SK-N-SH (cell line): ENCODE measurements at regions not wholly inside any gene's neighbourhood (a gene's known extent, or its start where the extent isn't known, plus 50 kb on each side); places are given as distances from the start of the nearest gene placed in this dataset.

Experiments
- FOXM1 ChIP-seq: IDR thresholded peaks from 2 replicates; pipeline ENCODE4 v1.4.0; 2012; ENCODE audit warnings: low read depth, mild to moderate bottlenecking
- GABPA ChIP-seq: IDR thresholded peaks from 2 replicates; pipeline ENCODE4 v1.4.0; 2012; ENCODE audit warnings: low read depth, mild to moderate bottlenecking
- POLR2AphosphoS5 ChIP-seq: IDR thresholded peaks from 2 replicates; pipeline ENCODE4 v1.6.1; 2012; ENCODE audit warnings: low read depth, low read length
- RAD21 ChIP-seq: IDR thresholded peaks from 2 replicates; pipeline ENCODE4 v1.6.1; 2012; ENCODE audit warnings: mild to moderate bottlenecking, low read length
- RFX5 ChIP-seq: IDR thresholded peaks from 2 replicates; pipeline ENCODE4 v1.6.1; 2012; ENCODE audit warnings: mild to moderate bottlenecking, improper control_type of control experiment, low read length
- RXRA ChIP-seq: IDR thresholded peaks from 2 replicates; pipeline ENCODE4 v1.4.0; 2012; ENCODE audit warnings: low read depth, mild to moderate bottlenecking, borderline replicate concordance
- SIN3A ChIP-seq: IDR thresholded peaks from 2 replicates; pipeline ENCODE4 v1.6.1; 2012; ENCODE audit warnings: low read depth, mild to moderate bottlenecking, low read length, moderate library complexity, borderline replicate concordance
- YY1 ChIP-seq: IDR thresholded peaks from 2 replicates; pipeline ENCODE4 v1.4.0; 2012; ENCODE audit warnings: low read depth, mild to moderate bottlenecking
- TF ChIP-seq, protein P1 (sequence below): IDR thresholded peaks from 2 replicates; pipeline ENCODE4; 2012
- TF ChIP-seq, protein P2 (sequence below): fragments of 200-600 bp; sonication (generic); IDR thresholded peaks from 2 replicates; pipeline ENCODE4 v1.6.1; 2017; ENCODE audit warnings: antibody characterized with exemption, mild to moderate bottlenecking, moderate library complexity
- TF ChIP-seq, protein P3 (sequence below): IDR thresholded peaks from 2 replicates; pipeline ENCODE4 v1.4.0; 2012; ENCODE audit warnings: low read depth
- TF ChIP-seq, protein P4 (sequence below): IDR thresholded peaks from 2 replicates; pipeline ENCODE4 v1.6.1; 2012; ENCODE audit warnings: mild to moderate bottlenecking, low read depth, low read length, moderate library complexity

DNA sequence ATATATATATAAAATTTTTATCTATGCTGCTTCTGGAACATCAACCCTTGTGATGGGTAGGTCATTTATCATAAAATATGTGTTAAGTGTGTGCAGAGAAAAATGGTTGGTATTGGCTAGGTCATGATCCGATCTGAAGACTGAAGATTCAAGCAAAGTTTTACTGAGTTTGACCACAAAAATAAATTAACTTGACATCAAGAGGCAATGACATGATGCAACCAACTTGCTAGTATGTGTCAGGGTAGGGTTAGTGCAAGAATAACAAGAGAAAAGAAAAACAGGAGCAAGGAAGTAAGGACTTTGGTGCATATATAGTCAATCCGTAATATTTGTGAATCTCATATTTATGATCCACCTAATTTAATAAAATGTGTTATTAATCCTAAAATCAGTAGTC lies 1202.0 kb upstream of the ADGRB3 start:
- TF ChIP-seq SIN3A (no peak), POLR2AphosphoS5 (no peak), RXRA (no peak), RFX5 (no peak), RAD21 (no peak), YY1 (no peak), GABPA (no peak), FOXM1 (no peak)
- TF ChIP-seq, protein P1, sequence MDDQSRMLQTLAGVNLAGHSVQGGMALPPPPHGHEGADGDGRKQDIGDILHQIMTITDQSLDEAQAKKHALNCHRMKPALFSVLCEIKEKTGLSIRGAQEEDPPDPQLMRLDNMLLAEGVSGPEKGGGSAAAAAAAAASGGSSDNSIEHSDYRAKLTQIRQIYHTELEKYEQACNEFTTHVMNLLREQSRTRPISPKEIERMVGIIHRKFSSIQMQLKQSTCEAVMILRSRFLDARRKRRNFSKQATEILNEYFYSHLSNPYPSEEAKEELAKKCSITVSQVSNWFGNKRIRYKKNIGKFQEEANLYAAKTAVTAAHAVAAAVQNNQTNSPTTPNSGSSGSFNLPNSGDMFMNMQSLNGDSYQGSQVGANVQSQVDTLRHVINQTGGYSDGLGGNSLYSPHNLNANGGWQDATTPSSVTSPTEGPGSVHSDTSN = no peak
- TF ChIP-seq, protein P2, sequence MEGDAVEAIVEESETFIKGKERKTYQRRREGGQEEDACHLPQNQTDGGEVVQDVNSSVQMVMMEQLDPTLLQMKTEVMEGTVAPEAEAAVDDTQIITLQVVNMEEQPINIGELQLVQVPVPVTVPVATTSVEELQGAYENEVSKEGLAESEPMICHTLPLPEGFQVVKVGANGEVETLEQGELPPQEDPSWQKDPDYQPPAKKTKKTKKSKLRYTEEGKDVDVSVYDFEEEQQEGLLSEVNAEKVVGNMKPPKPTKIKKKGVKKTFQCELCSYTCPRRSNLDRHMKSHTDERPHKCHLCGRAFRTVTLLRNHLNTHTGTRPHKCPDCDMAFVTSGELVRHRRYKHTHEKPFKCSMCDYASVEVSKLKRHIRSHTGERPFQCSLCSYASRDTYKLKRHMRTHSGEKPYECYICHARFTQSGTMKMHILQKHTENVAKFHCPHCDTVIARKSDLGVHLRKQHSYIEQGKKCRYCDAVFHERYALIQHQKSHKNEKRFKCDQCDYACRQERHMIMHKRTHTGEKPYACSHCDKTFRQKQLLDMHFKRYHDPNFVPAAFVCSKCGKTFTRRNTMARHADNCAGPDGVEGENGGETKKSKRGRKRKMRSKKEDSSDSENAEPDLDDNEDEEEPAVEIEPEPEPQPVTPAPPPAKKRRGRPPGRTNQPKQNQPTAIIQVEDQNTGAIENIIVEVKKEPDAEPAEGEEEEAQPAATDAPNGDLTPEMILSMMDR = no peak
- TF ChIP-seq, protein P3, sequence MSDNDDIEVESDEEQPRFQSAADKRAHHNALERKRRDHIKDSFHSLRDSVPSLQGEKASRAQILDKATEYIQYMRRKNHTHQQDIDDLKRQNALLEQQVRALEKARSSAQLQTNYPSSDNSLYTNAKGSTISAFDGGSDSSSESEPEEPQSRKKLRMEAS = no peak
- TF ChIP-seq, protein P4, sequence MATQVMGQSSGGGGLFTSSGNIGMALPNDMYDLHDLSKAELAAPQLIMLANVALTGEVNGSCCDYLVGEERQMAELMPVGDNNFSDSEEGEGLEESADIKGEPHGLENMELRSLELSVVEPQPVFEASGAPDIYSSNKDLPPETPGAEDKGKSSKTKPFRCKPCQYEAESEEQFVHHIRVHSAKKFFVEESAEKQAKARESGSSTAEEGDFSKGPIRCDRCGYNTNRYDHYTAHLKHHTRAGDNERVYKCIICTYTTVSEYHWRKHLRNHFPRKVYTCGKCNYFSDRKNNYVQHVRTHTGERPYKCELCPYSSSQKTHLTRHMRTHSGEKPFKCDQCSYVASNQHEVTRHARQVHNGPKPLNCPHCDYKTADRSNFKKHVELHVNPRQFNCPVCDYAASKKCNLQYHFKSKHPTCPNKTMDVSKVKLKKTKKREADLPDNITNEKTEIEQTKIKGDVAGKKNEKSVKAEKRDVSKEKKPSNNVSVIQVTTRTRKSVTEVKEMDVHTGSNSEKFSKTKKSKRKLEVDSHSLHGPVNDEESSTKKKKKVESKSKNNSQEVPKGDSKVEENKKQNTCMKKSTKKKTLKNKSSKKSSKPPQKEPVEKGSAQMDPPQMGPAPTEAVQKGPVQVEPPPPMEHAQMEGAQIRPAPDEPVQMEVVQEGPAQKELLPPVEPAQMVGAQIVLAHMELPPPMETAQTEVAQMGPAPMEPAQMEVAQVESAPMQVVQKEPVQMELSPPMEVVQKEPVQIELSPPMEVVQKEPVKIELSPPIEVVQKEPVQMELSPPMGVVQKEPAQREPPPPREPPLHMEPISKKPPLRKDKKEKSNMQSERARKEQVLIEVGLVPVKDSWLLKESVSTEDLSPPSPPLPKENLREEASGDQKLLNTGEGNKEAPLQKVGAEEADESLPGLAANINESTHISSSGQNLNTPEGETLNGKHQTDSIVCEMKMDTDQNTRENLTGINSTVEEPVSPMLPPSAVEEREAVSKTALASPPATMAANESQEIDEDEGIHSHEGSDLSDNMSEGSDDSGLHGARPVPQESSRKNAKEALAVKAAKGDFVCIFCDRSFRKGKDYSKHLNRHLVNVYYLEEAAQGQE = no peak
